Endothelial cell of umbilical vein (primary cell): ENCODE measurements at regions not wholly inside any gene's neighbourhood (a gene's known extent, or its start where the extent isn't known, plus 50 kb on each side); places are given as distances from the start of the nearest gene placed in this dataset.

Experiments used
- CTCF ChIP-seq, 2 donors: IDR thresholded peaks; 1 replicate in 1 of 2; 2 replicates in 1 of 2; pipeline ENCODE4 v1.5.1; 2011; ENCODE audit warnings: low read length in 2 of 2, mild to moderate bottlenecking in 2 of 2, moderate library complexity in 2 of 2, control low read depth in 1 of 2, inconsistent platforms in 1 of 2, low read depth in 1 of 2; ENCODE audit not compliant: insufficient read depth in 1 of 2; ENCODE audit errors: extremely low read depth in 1 of 2
- EZH2 ChIP-seq: IDR thresholded peaks from 2 replicates; pipeline ENCODE4 v1.6.1; 2012; ENCODE audit warnings: borderline replicate concordance, low read depth, mild to moderate bottlenecking, moderate library complexity, low read length, inconsistent platforms; ENCODE audit not compliant: severe bottlenecking
- FOS ChIP-seq: IDR thresholded peaks from 2 replicates; pipeline ENCODE4 v1.6.1; 2011; ENCODE audit warnings: mild to moderate bottlenecking, low read length, moderate library complexity, borderline replicate concordance; ENCODE audit not compliant: insufficient read depth
- GATA2 ChIP-seq: IDR thresholded peaks from 2 replicates; pipeline ENCODE4 v1.7.0; 2011; ENCODE audit warnings: low read depth, mild to moderate bottlenecking, moderate library complexity, mixed read lengths, low read length; ENCODE audit not compliant: insufficient read length, insufficient read depth
- JUN ChIP-seq: IDR thresholded peaks from 2 replicates; pipeline ENCODE4 v1.6.1; 2011; ENCODE audit warnings: borderline replicate concordance, low read depth; ENCODE audit not compliant: insufficient read length, insufficient read depth
- MYC ChIP-seq: IDR thresholded peaks from one replicate; pipeline ENCODE4 v1.6.1; 2011; ENCODE audit warnings: mild to moderate bottlenecking, low read depth, low read length
- POLR2A ChIP-seq: IDR thresholded peaks from 2 replicates; pipeline ENCODE4 v1.6.1; 2012; ENCODE audit warnings: low read depth, mild to moderate bottlenecking, control low read depth, low read length
- POLR2AphosphoS5 ChIP-seq: IDR thresholded peaks from 2 replicates; pipeline ENCODE4 v1.6.1; 2012; ENCODE audit warnings: low read depth, mild to moderate bottlenecking, control low read depth, low read length, moderate library complexity; ENCODE audit not compliant: insufficient read depth
- TF ChIP-seq, protein P1 (sequence below): IDR thresholded peaks from 2 replicates; pipeline ENCODE4 v1.6.1; 2011; ENCODE audit not compliant: insufficient read depth, insufficient read length

- TF ChIP-seq CTCF (IDR thresholded peaks at IDR 0.05; ENCODE audit: extremely low read depth in 1 of 2, insufficient read depth in 1 of 2, low read depth in 1 of 2, low read length in 2 of 2) = no peak
- TF ChIP-seq POLR2A = no peak
- no peak for TF ChIP-seq POLR2AphosphoS5
- no peak for TF ChIP-seq EZH2
- TF ChIP-seq, protein P1, sequence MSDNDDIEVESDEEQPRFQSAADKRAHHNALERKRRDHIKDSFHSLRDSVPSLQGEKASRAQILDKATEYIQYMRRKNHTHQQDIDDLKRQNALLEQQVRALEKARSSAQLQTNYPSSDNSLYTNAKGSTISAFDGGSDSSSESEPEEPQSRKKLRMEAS = no peak
- no peak for TF ChIP-seq FOS
- no peak for TF ChIP-seq JUN
- no peak for TF ChIP-seq MYC
- no peak for TF ChIP-seq GATA2
Observed at GRCh38 chr13:85500696-85501256, 298.4 kb downstream of the SLITRK6 start.
